ENCODE measurements at regions not wholly inside any gene's neighbourhood (a gene's known extent, or its start where the extent isn't known, plus 50 kb on each side); places are given as distances from the start of the nearest gene placed in this dataset.

DNA sequence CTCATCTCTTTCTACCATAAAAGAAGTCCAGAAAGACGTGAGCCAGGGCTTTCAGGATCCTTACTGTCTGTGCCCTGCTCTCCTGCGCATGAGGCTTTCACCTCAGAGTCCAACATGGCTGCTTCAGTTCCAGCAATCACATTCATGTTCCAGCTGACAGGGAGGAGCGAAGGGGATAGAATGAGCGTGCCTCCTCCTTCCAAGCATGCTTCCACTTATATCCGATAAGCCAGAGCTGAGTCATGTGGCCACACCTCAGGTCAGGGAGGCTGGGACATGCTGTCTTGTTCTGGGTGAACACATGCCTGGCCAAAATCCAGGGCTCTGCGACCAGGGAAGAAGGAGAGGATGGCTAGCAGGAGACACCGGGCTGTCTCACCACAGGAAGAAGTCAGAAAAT is 248.2 kb downstream of the SKAP2 start (continued):
- TF ChIP-seq, protein P1, sequence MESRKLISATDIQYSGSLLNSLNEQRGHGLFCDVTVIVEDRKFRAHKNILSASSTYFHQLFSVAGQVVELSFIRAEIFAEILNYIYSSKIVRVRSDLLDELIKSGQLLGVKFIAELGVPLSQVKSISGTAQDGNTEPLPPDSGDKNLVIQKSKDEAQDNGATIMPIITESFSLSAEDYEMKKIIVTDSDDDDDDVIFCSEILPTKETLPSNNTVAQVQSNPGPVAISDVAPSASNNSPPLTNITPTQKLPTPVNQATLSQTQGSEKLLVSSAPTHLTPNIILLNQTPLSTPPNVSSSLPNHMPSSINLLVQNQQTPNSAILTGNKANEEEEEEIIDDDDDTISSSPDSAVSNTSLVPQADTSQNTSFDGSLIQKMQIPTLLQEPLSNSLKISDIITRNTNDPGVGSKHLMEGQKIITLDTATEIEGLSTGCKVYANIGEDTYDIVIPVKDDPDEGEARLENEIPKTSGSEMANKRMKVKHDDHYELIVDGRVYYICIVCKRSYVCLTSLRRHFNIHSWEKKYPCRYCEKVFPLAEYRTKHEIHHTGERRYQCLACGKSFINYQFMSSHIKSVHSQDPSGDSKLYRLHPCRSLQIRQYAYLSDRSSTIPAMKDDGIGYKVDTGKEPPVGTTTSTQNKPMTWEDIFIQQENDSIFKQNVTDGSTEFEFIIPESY (CRISPR knock-in tag; IDR thresholded peaks at IDR 0.05): 0 out of 2 replicates have a peak, but pooled peaks have one; percentile 22
- TF ChIP-seq ZNF140 (CRISPR knock-in tag; IDR thresholded peaks at IDR 0.05): no peak
- peak; percentile 74; the same call in 1 of the 2 replicates for TF ChIP-seq ZNF431 (CRISPR knock-in tag; IDR thresholded peaks at IDR 0.05)
- TF ChIP-seq PTBP1 (IDR thresholded peaks at IDR 0.05; ENCODE audit: low read depth, low read length): peak; percentile 66; the same call in 1 of the 2 replicates
- TF ChIP-seq ATF1 (CRISPR knock-in tag; IDR thresholded peaks at IDR 0.05): no peak
- TF ChIP-seq ATF1 (tag; IDR thresholded peaks at IDR 0.05): no peak
- TF ChIP-seq, protein P2, sequence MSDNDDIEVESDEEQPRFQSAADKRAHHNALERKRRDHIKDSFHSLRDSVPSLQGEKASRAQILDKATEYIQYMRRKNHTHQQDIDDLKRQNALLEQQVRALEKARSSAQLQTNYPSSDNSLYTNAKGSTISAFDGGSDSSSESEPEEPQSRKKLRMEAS (CRISPR knock-in tag; IDR thresholded peaks at IDR 0.05): peak; percentile 89
- TF ChIP-seq, protein P3, sequence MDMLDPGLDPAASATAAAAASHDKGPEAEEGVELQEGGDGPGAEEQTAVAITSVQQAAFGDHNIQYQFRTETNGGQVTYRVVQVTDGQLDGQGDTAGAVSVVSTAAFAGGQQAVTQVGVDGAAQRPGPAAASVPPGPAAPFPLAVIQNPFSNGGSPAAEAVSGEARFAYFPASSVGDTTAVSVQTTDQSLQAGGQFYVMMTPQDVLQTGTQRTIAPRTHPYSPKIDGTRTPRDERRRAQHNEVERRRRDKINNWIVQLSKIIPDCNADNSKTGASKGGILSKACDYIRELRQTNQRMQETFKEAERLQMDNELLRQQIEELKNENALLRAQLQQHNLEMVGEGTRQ (CRISPR knock-in tag; IDR thresholded peaks at IDR 0.05): peak; percentile 54
- no peak for TF ChIP-seq SRF (CRISPR knock-in tag; IDR thresholded peaks at IDR 0.05)
- TF ChIP-seq, protein P4, sequence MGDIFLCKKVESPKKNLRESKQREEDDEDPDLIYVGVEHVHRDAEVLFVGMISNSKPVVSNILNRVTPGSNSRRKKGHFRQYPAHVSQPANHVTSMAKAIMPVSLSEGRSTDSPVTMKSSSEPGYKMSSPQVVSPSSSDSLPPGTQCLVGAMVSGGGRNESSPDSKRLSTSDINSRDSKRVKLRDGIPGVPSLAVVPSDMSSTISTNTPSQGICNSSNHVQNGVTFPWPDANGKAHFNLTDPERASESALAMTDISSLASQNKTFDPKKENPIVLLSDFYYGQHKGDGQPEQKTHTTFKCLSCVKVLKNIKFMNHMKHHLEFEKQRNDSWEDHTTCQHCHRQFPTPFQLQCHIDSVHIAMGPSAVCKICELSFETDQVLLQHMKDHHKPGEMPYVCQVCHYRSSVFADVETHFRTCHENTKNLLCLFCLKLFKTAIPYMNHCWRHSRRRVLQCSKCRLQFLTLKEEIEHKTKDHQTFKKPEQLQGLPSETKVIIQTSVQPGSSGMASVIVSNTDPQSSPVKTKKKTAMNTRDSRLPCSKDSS (IDR thresholded peaks at IDR 0.05; ENCODE audit: low read depth, partially characterized antibody): no peak
- TF ChIP-seq HLTF (IDR thresholded peaks at IDR 0.05): peak; percentile 87; the same call in 1 of the 2 replicates
- TF ChIP-seq HDAC2 (IDR thresholded peaks at IDR 0.05): 0 out of 2 replicates have a peak, but pooled peaks have one; percentile 33
- TF ChIP-seq BHLHE40 (IDR thresholded peaks at IDR 0.05; ENCODE audit: low read length): peak; percentile 62
- no peak for TF ChIP-seq HMG20B (CRISPR knock-in tag; IDR thresholded peaks at IDR 0.05)
- TF ChIP-seq RBM22 (IDR thresholded peaks at IDR 0.05; ENCODE audit: low read depth, low read length, poor library complexity, severe bottlenecking): no peak
- TF ChIP-seq PHF8 (IDR thresholded peaks at IDR 0.05; ENCODE audit: borderline replicate concordance, low read length): no peak
- no peak for TF ChIP-seq ARNT (IDR thresholded peaks at IDR 0.05)
- TF ChIP-seq NR2C1 (IDR thresholded peaks at IDR 0.05): no peak
- TF ChIP-seq NR2C1 (tag; IDR thresholded peaks at IDR 0.05): no peak
- TF ChIP-seq JUND (IDR thresholded peaks at IDR 0.05; ENCODE audit: borderline replicate concordance, low read depth, low read length): peak; percentile 40; the same call in 1 of the 2 replicates
- TF ChIP-seq JUND (tag; IDR thresholded peaks at IDR 0.05; ENCODE audit: borderline replicate concordance, low read depth, low read length): peak; percentile 52; the same call in 1 of the 3 replicates
- TF ChIP-seq MYC (IDR thresholded peaks at IDR 0.05; ENCODE audit: low read depth, low read length): peak; percentile 56; the same call in 1 of the 2 replicates
- no peak for TF ChIP-seq MYC (CRISPR knock-in tag; IDR thresholded peaks at IDR 0.05; ENCODE audit: borderline replicate concordance, low read depth)
- TF ChIP-seq MTF1 (CRISPR knock-in tag; IDR thresholded peaks at IDR 0.05; ENCODE audit: borderline replicate concordance): no peak
- TF ChIP-seq DPF2 (IDR thresholded peaks at IDR 0.05): 0 out of 2 replicates have a peak, but pooled peaks have one; percentile 15
- peak; percentile 33; the same call in 1 of the 2 replicates for TF ChIP-seq C11orf30 (IDR thresholded peaks at IDR 0.05; ENCODE audit: low read depth)
- TF ChIP-seq SIN3A (IDR thresholded peaks at IDR 0.05; ENCODE audit: borderline replicate concordance in 2 of 2, control insufficient read depth in 1 of 2, low read depth in 2 of 2, low read length in 2 of 2): no peak

Data from K562 (cell line).